Stimulated activated CD4-positive, alpha-beta T cell treated with anti-CD3 and anti-CD28 coated beads, TNF-alpha, amount 100 ng/mL, for 1 hour (primary cell): ENCODE measurements at regions not wholly inside any gene's neighbourhood (a gene's known extent, or its start where the extent isn't known, plus 50 kb on each side); places are given as distances from the start of the nearest gene placed in this dataset.
"Not testable (repeated sequence)": the region's sequence is repeated elsewhere in the genome, so short reads cannot be mapped to it uniquely, and the experiment has no call there.

Source experiments
- DNase-seq, 3 donors: peaks; one replicate each; pipeline ENCODE4 v3.0.0-alpha.2; 2020; ENCODE audit warnings: low read depth in 3 of 3, low spot score in 1 of 3

- DNase-seq: not testable (repeated sequence)
These were observed 270.0 kb upstream of the PLGLB2 start for GRCh38 chr2:87477669-87478428.

GRCh38 chr2:87478911-87479310 lies 269.0 kb upstream of the PLGLB2 start:
- DNase-seq: not testable (repeated sequence)

- not testable (repeated sequence) for DNase-seq
These were observed 264.7 kb upstream of the PLGLB2 start for GRCh38 chr2:87483093-87483680.

- DNase-seq: not testable (repeated sequence)
These were observed 263.5 kb upstream of the PLGLB2 start for GRCh38 chr2:87484363-87484762.

- not testable (repeated sequence) for DNase-seq
These were observed 262.4 kb upstream of the PLGLB2 start for GRCh38 chr2:87485455-87485854.

GRCh38 chr2:87485884-87486283 lies 262.0 kb upstream of the PLGLB2 start:
- DNase-seq: not testable (repeated sequence)

- not testable (repeated sequence) for DNase-seq
These were observed 261.5 kb upstream of the PLGLB2 start for GRCh38 chr2:87486413-87486812.

- DNase-seq: not testable (repeated sequence)
These were observed 259.9 kb upstream of the PLGLB2 start for GRCh38 chr2:87488021-87488420.

- DNase-seq: not testable (repeated sequence)
These were observed 258.9 kb upstream of the PLGLB2 start for GRCh38 chr2:87488991-87489390.

- DNase-seq: not testable (repeated sequence)
These were observed 253.0 kb upstream of the PLGLB2 start for GRCh38 chr2:87494846-87495245.

GRCh38 chr2:87495455-87495854 lies 252.4 kb upstream of the PLGLB2 start:
- DNase-seq: not testable (repeated sequence)

- DNase-seq: not testable (repeated sequence)
These were observed 251.6 kb upstream of the PLGLB2 start for GRCh38 chr2:87496036-87497006.

GRCh38 chr2:87497135-87497534 lies 250.8 kb upstream of the PLGLB2 start:
- DNase-seq: not testable (repeated sequence)

GRCh38 chr2:87497700-87498099 lies 250.2 kb upstream of the PLGLB2 start:
- DNase-seq: not testable (repeated sequence)

GRCh38 chr2:87498169-87498853 lies 249.6 kb upstream of the PLGLB2 start:
- not testable (repeated sequence) for DNase-seq

GRCh38 chr2:87498854-87499238 lies 249.0 kb upstream of the PLGLB2 start:
- not testable (repeated sequence) for DNase-seq

- DNase-seq: not testable (repeated sequence)
These were observed 248.0 kb upstream of the PLGLB2 start for GRCh38 chr2:87499860-87500259.

GRCh38 chr2:87500421-87500820 lies 247.5 kb upstream of the PLGLB2 start:
- not testable (repeated sequence) for DNase-seq

- DNase-seq: not testable (repeated sequence)
These were observed 246.9 kb upstream of the PLGLB2 start for GRCh38 chr2:87500951-87501350.

GRCh38 chr2:87502948-87503347 lies 244.9 kb upstream of the PLGLB2 start:
- DNase-seq: not testable (repeated sequence)

- DNase-seq: not testable (repeated sequence)
These were observed 242.6 kb upstream of the PLGLB2 start for GRCh38 chr2:87505239-87505638.
